ENCODE measurements at regions not wholly inside any gene's neighbourhood (a gene's known extent, or its start where the extent isn't known, plus 50 kb on each side); places are given as distances from the start of the nearest gene placed in this dataset.

DNA sequence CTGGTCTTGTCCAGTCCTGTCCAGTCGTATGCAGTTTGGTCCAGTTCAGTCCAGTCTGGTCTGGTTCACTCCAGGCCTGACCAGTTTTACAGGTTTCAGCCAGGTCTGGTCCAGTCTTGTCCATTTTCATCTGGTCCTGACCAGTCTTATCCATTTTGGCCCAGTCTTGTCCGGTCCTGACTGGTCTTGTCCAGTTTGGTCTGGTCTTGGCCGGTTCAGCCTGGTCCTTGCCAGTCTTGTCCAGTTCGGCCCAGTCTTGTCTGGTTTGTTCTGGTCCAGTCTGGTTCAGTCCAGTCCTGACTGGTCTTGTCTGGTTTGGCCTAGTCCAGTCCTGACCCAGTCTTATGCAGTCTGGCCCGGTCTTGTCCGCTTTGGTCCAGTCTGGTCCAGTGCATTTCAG is 380.2 kb downstream of the OR4C45 start (continued):
- TF ChIP-seq, protein P1, sequence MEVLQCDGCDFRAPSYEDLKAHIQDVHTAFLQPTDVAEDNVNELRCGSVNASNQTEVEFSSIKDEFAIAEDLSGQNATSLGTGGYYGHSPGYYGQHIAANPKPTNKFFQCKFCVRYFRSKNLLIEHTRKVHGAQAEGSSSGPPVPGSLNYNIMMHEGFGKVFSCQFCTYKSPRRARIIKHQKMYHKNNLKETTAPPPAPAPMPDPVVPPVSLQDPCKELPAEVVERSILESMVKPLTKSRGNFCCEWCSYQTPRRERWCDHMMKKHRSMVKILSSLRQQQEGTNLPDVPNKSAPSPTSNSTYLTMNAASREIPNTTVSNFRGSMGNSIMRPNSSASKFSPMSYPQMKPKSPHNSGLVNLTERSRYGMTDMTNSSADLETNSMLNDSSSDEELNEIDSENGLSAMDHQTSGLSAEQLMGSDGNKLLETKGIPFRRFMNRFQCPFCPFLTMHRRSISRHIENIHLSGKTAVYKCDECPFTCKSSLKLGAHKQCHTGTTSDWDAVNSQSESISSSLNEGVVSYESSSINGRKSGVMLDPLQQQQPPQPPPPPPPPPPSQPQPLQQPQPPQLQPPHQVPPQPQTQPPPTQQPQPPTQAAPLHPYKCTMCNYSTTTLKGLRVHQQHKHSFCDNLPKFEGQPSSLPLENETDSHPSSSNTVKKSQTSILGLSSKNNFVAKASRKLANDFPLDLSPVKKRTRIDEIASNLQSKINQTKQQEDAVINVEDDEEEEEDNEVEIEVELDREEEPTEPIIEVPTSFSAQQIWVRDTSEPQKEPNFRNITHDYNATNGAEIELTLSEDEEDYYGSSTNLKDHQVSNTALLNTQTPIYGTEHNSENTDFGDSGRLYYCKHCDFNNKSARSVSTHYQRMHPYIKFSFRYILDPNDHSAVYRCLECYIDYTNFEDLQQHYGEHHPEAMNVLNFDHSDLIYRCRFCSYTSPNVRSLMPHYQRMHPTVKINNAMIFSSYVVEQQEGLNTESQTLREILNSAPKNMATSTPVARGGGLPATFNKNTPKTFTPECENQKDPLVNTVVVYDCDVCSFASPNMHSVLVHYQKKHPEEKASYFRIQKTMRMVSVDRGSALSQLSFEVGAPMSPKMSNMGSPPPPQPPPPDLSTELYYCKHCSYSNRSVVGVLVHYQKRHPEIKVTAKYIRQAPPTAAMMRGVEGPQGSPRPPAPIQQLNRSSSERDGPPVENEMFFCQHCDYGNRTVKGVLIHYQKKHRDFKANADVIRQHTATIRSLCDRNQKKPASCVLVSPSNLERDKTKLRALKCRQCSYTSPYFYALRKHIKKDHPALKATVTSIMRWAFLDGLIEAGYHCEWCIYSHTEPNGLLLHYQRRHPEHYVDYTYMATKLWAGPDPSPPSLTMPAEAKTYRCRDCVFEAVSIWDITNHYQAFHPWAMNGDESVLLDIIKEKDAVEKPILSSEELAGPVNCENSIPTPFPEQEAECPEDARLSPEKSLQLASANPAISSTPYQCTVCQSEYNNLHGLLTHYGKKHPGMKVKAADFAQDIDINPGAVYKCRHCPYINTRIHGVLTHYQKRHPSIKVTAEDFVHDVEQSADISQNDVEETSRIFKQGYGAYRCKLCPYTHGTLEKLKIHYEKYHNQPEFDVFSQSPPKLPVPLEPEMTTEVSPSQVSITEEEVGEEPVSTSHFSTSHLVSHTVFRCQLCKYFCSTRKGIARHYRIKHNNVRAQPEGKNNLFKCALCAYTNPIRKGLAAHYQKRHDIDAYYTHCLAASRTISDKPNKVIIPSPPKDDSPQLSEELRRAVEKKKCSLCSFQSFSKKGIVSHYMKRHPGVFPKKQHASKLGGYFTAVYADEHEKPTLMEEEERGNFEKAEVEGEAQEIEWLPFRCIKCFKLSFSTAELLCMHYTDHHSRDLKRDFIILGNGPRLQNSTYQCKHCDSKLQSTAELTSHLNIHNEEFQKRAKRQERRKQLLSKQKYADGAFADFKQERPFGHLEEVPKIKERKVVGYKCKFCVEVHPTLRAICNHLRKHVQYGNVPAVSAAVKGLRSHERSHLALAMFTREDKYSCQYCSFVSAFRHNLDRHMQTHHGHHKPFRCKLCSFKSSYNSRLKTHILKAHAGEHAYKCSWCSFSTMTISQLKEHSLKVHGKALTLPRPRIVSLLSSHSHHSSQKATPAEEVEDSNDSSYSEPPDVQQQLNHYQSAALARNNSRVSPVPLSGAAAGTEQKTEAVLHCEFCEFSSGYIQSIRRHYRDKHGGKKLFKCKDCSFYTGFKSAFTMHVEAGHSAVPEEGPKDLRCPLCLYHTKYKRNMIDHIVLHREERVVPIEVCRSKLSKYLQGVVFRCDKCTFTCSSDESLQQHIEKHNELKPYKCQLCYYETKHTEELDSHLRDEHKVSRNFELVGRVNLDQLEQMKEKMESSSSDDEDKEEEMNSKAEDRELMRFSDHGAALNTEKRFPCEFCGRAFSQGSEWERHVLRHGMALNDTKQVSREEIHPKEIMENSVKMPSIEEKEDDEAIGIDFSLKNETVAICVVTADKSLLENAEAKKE (CRISPR knock-in tag; IDR thresholded peaks at IDR 0.05), result no peak
- TF ChIP-seq EZH2 (IDR thresholded peaks at IDR 0.05; ENCODE audit: low read depth, unreplicated experiment), result no peak
- TF ChIP-seq ETS1 (IDR thresholded peaks at IDR 0.05), result no peak
- no peak for TF ChIP-seq POLR2AphosphoS5 (IDR thresholded peaks at IDR 0.05; ENCODE audit: low read depth)
- no peak for TF ChIP-seq JUNB (IDR thresholded peaks at IDR 0.05; ENCODE audit: unreplicated experiment)
- TF ChIP-seq NANOG (IDR thresholded peaks at IDR 0.05; ENCODE audit: borderline replicate concordance), result no peak
- no peak for TF ChIP-seq ZNF331 (CRISPR knock-in tag; IDR thresholded peaks at IDR 0.05; ENCODE audit: low read depth)
- TF ChIP-seq EZH2phosphoT487 (IDR thresholded peaks at IDR 0.05; ENCODE audit: unreplicated experiment), result no peak
- no peak for TF ChIP-seq ZNF114 (CRISPR knock-in tag; IDR thresholded peaks at IDR 0.05)

DNA sequence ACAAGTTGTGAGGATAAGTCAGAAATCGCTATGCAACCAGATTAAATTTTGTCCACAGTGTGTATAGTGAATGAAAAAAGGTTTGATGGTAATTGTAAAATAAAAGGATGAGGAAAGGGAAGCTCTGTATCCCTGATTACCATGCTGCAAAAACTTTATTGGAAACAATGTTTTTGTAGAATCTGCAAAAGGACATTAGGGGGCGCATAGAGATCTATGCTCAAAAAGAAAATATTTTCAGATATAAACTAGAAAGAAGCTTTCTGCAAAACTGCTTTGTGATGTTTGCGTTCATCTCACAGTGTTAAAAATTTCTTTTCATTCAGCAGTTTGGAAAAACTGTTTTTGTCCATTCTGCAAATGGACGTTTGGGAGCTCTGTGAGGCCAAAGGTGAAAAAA is 390.5 kb downstream of the OR4C45 start:
- DNase-seq (ENCODE audit: low spot score) (no peak), ATAC-seq (no peak)
- H3K27me3 Mint-ChIP-seq (ENCODE audit: insufficient read depth, low read depth, poor library complexity), result no peaks in the 10 kb centered on the region
- Histone ChIP-seq H3K36me3 (ENCODE audit: insufficient read depth) (no peaks in the 10 kb centered on the region; the same call in 1 of the 2 replicates), H3K27me3 (ENCODE audit: insufficient read depth) (no peaks in the 10 kb centered on the region), H3K79me2 (replicated peaks; ENCODE audit: insufficient read depth) (no peaks in the 10 kb centered on the region), H3K4me3 (no peak overlapping the region), H4K20me1 (replicated peaks; ENCODE audit: insufficient read depth) (no peaks in the 10 kb centered on the region), H3F3A (replicated peaks; ENCODE audit: low read depth) (no peaks in the 10 kb centered on the region), H2AFZ (no peak overlapping the region), H3K27ac (ENCODE audit: low read depth) (no peak overlapping the region), H3K9me2 (ENCODE audit: insufficient read depth) (no peaks in the 10 kb centered on the region), H3K4me1 (ENCODE audit: insufficient read depth) (no peaks in the 10 kb centered on the region), H3K4me2 (no peak overlapping the region)
- peaks cover 26% of the 10 kb centered on the region for H3K9me3 Mint-ChIP-seq
- peaks cover 15% of the 10 kb centered on the region for H3K36me3 Mint-ChIP-seq (ENCODE audit: low read depth)
- no peaks in the 10 kb centered on the region for H3K4me1 Mint-ChIP-seq
- H3K4me3 Mint-ChIP-seq, result no peak overlapping the region
- H3K27ac Mint-ChIP-seq, result no peak overlapping the region
- TF ChIP-seq ZNF331 (CRISPR knock-in tag; IDR thresholded peaks at IDR 0.05; ENCODE audit: low read depth) (no peak), EZH2phosphoT487 (IDR thresholded peaks at IDR 0.05; ENCODE audit: unreplicated experiment) (no peak), POLR2AphosphoS5 (IDR thresholded peaks at IDR 0.05; ENCODE audit: low read depth) (no peak), ZNF114 (CRISPR knock-in tag; IDR thresholded peaks at IDR 0.05) (no peak), EZH2 (IDR thresholded peaks at IDR 0.05; ENCODE audit: low read depth, unreplicated experiment) (no peak), REST (IDR thresholded peaks at IDR 0.05; ENCODE audit: unreplicated experiment) (no peak), JUNB (IDR thresholded peaks at IDR 0.05; ENCODE audit: unreplicated experiment) (no peak)

Measured in GM23338 (cell line).